ENCODE measurements at regions not wholly inside any gene's neighbourhood (a gene's known extent, or its start where the extent isn't known, plus 50 kb on each side); places are given as distances from the start of the nearest gene placed in this dataset.

DNA sequence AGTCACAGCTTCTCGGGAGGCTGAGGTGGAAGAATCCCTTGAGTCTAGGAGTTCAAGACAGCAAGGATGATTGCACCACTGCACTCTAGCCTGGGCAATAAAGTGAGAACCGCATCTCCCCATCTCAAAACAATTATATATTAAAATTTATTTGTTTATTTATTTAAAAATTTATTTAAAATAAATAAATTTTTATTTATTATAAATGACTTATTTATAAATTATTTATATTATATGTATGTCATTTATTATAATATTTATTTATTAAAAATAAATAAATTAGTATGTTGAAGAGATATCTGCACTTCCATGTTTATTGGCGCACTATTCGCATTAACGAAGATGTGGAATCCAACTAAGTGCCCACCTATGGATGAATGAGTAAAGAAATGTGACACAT, 683.2 kb upstream of the BRINP3 start:
- no peak for DNase-seq (ENCODE audit: low read depth)

DNA sequence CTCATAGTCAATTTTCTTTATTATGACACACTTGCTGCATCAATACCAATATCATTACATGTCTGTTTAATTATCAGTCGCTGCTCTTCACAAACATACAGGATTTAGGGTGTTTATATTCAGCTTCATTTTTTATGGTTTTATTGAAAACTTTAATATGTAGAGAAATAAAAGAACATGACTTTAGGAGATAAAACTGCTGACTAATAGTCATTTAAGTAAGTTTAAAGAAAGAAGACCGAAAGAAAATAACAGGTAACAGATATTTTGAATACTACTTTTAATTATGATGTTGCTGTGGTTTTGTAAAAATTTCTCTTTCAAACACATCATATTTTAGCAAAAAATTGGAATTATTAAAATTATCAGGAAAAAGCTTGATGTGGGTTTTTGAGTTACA, 685.1 kb upstream of the BRINP3 start:
- DNase-seq (ENCODE audit: low read depth) = no peak

DNA sequence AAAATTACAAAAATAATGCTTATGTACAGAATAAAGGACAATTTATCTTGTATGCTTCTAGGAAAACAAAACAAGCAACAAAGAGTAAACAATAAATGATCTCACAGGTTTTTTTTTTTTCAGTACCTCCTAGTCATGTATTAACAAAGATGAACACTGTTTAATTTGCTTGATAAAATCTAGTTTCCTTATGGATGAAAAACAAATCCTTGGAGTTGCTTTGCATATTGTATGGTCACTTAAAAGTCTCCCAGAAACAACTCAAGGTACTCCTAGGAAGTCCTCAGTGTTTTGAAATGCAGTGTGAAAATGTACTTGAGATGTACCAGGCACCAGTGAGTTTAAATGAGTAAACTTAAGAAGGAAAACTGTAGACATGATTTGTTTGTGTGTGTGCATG, 686.0 kb upstream of the BRINP3 start:
- DNase-seq (ENCODE audit: low read depth) = no peak

DNA sequence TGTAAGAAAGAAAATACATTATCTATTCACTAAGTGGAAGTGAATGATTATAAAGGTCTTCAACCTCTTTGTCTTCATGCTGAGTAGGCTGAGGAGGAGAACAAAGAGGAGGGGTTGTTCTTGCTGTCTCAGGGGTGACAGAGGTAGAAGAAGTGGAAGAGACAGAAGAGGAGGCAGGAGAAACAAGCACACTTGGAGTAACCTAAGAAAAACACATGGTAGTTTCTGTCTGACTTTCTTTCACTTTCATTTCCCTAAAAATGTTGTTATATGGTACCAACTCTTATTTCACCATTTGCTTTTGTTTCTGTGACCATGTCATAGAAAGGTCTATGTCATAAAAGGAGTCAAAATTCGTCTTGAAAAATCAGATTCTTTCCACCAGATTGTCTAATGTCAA, 696.6 kb upstream of the BRINP3 start:
- DNase-seq (ENCODE audit: low read depth) = no peak

DNA sequence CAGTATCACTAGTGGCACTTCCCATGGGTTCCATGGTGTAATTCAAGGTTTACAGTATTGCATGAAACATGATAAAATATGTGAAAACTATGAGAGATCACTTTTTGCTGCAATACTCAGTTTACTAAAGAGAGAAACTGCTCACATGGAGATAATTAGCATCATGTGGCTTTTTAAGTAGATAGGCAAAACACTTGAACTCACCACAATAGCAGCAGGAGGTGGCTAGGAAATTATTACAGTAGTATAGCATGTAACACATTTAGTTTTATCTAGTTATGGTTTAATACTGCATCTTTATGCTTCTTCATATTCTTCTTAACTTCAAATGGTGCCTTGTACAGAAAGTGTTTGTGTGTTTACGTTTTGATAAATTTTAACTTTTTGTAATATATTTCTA, 698.5 kb upstream of the BRINP3 start:
- DNase-seq (ENCODE audit: low read depth) = no peak

DNA sequence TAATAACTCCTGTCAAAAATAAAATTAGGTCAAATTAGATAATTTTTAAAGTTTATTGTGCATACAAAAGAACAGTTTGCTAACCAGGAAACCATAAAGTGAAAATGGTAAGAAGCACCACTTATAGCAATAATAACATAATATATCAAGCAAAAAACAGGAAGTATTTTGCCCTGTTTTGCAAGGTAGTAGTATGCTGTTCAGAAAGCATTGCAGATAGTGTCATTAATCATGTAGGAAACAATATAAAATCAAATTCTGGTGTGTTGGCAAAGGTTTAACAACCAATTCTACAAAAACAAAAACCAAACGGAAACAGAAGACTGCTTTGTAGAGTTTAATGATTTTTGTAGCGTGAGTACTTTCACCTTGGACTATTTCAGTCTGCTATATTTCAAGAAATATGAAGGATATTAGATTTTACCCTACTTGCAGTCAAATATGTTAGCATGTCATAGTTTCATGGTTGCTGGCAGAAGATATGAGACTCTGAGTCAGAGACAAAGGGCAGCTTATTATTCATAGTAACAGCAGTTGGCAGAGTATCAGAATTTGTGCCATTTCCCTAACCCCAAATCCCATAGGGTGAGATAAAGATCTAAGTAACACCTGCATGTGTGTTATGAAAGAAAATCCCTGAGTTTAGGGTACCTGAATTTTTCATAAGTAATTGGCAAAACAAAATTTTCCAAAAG, 729.0 kb upstream of the BRINP3 start:
- DNase-seq (ENCODE audit: low read depth) = peak; percentile 16

DNA sequence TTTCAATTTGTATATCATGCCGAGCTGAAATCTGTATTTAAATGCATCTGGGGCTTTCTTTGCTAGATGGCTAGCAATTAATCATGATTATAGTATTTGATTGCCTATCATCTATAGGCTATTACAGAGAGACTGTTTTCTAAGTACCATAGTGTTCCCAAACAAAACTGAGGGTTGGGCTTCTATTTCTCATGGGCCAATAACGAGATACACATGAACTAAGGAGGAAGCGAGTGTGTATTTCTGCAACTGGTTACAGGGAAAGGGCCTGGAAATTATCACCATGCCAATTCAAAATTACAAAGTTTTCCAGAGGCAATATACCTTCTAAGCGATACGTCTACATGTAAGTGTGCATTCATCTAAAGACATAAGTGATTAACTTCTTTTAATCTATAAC, 744.5 kb upstream of the BRINP3 start:
- DNase-seq (ENCODE audit: low read depth) = no peak

DNA sequence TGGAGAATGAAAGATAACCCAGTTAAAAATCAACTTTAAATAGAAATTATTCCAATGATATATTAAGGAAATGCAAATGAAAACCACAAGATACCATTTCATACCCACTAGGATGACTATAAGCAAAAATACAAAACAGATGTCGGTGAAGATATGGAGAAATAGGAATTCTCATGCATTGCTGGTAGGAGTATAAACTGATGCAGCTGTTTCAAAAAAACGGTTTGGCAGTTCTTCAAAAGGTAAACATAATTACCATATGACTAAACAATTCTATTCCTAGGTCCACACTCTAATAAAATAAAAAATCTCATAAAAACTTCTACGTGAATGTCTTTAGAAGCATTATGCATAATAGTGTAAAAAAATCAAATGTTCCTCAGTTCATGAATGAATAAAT, 763.3 kb upstream of the BRINP3 start:
- no peak for DNase-seq (ENCODE audit: low read depth)

DNA sequence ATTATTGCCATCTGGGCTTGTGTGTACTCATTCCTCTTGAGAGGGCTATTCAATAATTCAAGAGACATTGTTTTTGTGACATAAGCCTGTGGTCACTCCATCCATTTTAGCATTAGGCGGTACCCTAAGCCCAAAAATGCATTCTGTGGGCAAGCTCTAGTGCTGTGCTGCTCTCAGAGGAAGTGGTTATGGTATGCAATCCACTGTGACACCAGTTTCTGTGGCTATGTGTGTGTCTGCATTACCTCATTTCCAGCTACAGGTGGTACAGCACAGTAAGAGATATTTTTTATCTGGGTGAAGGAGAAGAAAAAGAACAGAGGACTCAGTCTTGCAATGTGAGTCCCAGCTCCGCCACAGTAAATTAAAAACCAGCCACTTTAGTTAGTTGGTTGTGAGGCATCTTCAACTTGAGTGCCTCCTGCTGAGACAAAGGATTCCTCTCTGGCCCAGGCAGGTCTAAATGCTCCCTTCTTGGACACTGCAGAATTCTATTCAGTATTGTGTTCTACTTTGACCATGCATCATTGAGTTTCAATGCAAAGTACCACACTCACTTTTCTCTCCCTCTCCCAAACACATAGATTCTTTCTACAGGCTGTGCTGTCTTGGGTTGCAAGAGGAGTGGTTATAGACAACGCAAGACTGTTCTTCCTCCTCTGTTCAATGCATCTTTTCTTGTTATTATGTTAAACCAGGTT, 777.8 kb upstream of the BRINP3 start:
- DNase-seq (ENCODE audit: low read depth) = no peak

DNA sequence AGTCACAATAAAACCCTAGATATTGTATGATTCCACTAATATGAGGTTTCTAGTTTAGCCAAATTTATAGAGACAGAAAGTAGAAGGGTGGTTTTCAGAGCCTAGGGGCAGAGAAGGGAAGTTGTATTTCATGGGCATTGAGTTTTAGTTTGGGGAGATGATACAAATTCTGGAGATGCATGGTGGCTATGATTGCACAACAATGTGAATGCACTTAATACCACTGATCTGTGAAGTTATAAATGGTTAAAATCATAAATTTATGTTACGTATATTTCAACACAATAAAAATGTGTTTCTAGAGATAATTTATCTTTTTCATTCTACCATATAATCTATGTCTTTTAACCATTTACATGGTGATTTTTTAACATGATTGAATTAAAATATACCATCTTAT, 779.3 kb upstream of the BRINP3 start:
- DNase-seq (ENCODE audit: low read depth) = no peak

DNA sequence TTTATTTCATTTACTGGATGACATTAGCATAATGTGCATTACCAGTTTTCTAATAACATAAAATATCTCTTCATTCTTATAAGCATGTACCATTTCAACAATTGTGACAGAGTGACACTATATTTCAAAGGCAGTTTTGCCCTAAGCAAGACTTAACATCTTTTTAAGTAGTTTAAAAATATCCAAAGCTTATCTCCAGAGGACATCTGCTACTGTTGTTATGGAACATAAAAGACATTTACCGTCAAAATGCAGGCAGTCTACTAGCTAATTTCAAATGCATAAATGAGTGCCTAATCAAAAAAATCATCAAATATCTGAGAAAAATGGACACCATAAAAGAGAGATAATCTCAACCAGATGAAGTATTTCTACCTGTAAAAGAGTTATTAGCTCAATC, 782.4 kb upstream of the BRINP3 start:
- no peak for DNase-seq (ENCODE audit: low read depth)

DNA sequence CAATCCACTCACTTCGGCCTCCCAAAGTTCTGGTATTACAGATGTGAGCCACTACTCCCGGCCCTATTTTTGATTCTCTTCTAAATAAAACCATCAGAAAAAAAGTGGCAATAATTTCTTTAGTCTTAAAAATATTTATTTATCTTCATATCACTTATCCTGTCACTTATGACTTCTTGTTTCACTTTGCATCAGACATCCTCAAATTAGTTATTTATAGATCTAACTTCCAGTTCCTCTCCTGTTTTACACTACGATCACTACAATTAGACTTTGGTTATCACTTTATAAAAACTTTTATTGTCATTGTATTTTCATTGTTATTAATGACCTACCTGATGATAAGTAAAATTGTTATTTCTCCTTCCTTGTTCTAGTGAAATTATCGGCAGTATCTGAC, 783.4 kb upstream of the BRINP3 start:
- no peak for DNase-seq (ENCODE audit: low read depth)

DNA sequence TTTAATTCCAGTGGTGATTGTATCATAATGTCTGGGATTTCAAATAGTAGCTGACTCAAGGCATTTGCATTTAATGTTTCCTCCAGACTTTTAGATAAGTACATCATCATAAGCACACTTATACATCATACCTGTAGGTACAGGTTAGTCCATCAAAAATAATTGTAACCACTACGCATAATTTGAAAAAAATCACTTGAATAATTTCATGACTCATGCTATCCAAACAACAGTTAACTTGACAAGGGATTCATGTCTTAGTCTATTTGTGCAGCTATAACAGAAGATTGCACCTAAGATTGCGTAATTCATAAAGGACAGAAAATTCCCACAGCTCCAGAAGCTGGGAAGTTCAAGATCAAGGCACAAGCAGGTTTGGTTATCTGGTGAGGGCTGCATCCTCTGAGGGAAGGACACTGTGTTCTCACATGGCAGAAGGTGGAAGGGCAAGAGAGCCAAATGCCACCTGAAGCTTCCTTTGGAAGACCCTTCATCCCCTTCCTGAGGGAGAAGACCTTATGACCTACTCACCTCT, 801.7 kb upstream of the BRINP3 start:
- no peak for DNase-seq (ENCODE audit: low read depth)

DNA sequence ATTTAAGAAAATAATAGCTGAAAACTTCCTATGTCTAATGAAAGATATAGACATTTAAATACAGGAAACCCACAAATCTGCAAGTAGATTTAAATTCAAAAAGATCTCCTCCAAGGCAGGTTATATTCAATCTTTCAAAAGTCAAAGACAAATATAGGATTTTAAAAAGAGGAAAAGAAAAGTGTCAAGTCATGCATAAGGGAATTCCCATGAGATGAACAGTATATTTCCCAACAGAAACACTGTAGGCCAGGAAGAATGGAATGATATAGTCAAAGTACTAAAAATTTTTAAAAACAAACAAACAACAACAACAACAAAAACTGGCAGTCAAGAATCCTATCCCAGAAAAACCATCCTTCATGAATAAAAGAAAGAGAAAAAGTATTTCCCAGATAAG, 806.5 kb upstream of the BRINP3 start:
- no peak for DNase-seq (ENCODE audit: low read depth)

DNA sequence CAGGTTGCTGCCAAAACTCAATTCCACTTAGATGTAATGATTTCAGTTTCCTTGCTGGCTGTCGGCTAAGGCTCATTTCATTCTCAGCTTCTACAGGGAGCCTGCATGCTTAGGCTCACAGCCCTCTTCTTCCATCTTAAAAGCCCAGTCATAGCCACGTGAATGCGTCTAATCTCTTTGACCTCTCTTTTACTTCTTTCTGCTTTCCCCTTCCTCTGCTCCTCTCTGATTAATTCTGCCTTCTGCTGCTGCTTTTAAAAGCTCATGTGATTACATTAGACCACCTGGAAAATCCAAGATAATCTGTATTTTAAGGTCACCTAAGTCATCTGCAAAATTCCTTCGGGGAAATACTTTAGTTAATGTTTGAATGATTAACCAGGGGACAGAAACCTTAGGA, 812.8 kb upstream of the BRINP3 start:
- DNase-seq (ENCODE audit: low read depth) = no peak

DNA sequence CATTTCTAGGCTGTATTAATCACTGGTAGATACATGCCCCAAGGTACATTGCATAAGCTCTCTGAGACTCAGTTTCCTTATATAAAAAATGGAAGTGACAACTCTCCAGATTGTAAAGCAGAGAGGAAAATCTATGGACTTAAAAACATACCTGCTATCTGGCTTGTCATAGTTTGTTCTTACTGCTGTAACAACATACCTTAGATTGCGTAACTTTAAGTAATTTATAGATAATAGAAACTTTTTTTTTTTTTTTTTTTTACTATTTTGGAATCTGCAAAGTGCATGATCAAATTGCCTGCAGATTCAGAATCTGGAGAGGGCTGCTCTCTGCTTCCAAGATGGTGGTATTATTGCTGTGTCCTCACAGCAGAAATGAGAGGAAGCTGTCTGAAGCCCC, 827.7 kb upstream of the BRINP3 start:
- no peak for DNase-seq (ENCODE audit: low read depth)

DNA sequence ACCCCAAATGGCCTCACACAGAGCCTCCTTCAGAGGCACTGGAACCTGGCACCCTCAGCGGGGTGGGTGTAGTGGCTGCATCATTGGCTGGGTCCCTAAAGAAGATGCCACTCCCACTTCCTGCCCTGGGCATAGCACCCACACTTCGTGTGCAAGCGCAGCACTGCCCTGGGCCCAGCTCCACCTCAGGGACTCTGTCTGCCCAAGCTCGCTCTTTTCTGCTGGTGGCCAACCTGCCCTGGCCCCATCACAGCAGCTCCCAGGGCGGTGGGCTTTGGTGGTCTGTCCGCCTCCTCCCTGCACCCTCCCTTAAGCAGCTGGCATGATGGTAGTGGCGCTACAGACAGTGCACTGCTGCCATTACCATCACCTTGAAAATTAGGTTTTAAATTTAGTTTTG, 829.3 kb upstream of the BRINP3 start:
- no peak for DNase-seq (ENCODE audit: low read depth)

DNA sequence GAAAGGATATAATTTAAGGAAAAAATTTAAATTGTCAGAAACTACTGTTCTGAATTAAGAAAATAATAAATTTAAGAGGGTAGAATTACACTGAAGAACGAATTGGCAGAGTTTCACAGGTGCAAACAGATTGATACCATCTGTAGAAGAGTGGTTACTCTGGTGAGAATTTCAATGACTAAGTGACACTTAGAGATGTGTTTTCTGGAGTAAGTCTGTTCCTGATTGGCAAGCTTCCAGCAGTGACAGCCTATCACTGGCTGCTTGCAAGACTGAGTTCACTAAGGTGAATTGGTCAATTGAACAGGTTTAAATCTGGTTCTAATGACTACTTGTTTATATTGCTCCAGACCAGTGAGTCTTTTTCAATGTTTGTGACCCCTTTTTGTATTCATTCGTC, 838.2 kb upstream of the RGS18 start:
- DNase-seq (ENCODE audit: low read depth) = no peak

DNA sequence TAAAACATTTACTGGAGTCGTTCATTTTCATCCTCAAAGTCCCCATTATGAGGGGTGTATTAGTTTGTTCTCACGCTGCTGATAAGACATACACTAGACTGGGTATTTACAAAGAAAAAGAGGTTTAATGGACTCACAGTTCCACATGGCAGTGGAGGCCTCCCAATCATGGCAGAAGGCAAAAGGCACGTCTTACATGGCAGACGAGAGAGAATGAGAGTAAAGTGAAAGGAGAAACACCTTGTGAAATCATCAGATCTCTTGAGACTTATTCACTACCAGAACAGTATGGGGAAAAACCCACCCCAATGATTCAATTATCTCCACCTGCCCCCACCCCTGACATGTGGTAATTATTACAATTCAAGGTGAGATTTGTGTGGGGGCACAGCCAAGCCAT, 830.4 kb upstream of the RGS18 start:
- no peak for DNase-seq (ENCODE audit: low read depth)

DNA sequence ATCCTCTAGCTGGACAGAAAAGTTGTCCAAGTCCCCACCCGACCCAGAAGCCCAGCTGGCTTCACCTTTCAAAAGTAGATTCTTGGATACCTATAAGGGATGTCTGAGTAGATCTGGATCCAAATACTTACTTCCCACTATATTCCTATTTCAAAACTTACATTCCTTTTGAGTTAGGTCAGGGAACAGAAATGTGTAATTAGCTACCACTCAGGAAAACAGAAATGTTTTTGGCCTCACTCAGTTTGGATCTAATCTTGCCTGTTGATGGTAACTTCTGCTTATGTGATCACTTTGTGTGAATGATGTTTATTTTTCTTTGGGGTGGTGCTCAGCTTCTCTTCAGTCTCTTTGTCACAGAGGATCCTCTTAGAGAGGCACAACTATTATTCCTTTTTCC, 814.4 kb upstream of the RGS18 start:
- DNase-seq (ENCODE audit: low read depth) = peak; percentile 22

DNA sequence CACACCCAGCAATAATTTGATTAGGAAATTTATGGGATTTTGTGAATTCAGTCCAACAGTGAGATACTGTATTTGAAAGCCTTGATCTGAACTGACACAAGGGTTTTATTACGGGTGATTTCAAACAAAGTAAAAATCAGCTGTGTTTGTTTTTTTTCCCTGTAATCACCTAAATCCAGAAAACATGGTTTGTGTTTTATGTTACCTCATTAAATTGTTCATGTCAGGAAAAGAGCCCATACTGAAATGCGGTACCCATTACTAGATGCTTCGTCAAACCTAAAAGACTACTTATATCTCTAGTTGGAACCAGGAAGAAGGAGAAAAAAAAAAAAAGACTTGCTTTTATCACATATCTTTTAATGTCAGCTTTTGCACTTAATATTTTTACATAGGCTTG, 811.9 kb upstream of the RGS18 start:
- DNase-seq (ENCODE audit: low read depth) = no peak

DNA sequence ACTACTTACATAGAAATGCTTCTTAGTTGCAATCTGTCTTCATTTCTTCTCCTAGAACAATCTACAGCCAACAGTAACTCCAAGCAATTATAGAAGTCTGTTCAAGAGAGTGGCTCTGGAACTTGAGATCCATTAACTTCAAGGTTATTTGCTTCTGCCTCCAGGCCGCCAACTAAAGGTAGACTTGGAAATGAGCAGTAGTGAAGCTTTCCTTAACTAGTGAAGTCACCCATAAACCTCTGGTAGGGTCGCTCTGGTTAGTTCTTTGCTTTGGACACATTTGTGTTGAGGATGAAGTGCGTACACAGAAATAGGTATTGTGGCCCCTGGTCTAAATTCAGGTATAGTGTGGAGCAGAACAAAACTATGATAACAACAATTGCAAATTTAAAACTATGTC, 809.9 kb upstream of the RGS18 start:
- no peak for DNase-seq (ENCODE audit: low read depth)

DNA sequence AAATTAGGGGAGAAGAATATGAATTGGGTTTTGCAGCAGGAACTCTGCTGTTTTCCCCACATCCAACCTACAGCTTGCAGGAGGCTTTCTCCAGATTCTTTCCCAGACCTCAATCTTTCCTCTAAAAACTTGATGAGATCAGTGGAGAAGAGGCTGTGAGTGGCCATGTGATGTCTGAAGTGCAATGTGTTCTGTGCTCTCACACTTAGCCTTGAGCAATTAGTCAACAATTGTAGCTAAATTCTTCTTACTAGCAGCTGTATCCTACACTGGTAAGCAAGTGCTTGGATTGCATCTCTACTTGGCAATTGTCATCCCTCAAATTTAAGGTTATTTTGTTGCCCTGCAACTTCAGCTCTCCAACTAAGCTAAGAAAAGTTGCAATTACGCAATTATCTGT, 807.3 kb upstream of the RGS18 start:
- no peak for DNase-seq (ENCODE audit: low read depth)

DNA sequence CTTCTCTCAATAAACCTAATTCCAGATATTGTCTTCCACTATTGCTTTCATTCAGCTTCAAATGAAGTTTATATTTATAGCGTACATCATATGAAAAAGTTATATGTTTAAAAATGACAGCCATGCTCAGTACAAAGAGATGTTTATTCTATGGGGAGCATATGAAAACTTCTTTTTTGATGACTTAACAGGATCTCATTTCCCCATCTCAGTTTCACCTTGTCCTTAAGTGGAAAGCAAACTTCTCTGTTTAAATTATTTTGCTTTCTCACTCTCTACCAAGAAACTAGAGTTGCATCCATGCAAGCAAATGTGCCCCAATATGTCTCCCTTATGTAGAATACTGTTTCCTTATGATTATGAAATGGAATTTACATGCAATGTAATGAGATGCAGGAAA, 799.5 kb upstream of the RGS18 start:
- DNase-seq (ENCODE audit: low read depth) = no peak

Measured in iris pigment epithelial cell (primary cell).